ENCODE measurements at regions not wholly inside any gene's neighbourhood (a gene's known extent, or its start where the extent isn't known, plus 50 kb on each side); places are given as distances from the start of the nearest gene placed in this dataset.

- DNase-seq, result no peak
Observed at GRCh38 chr3:160170409-160171370, 54.5 kb upstream of the C3orf80 start.

GRCh38 chr3:160171813-160172212 is 53.4 kb upstream of the C3orf80 start:
- DNase-seq, result no peak

GRCh38 chr3:160174621-160175020 is 50.6 kb upstream of the C3orf80 start:
- no peak for DNase-seq
